Stimulated activated CD8-positive, alpha-beta memory T cell treated with anti-CD3 and anti-CD28 coated beads, Interleukin-2, amount 100 ng/mL, for 48 hours (primary cell): ENCODE measurements at regions not wholly inside any gene's neighbourhood (a gene's known extent, or its start where the extent isn't known, plus 50 kb on each side); places are given as distances from the start of the nearest gene placed in this dataset.

ENCODE experiments used
- DNase-seq, 2 donors: peaks; one replicate each; pipeline ENCODE4 v3.0.0-alpha.2; 2020; ENCODE audit warnings: low read depth in 2 of 2

GRCh38 chr15:66929843-66930402 is 135.5 kb upstream of the SMAD3 start:
- no peak for DNase-seq

GRCh38 chr15:66931768-66932633 is 133.4 kb upstream of the SMAD3 start:
- DNase-seq = no peak

- DNase-seq = no peak
These were observed 132.8 kb upstream of the SMAD3 start for GRCh38 chr15:66932634-66933024.

DNA sequence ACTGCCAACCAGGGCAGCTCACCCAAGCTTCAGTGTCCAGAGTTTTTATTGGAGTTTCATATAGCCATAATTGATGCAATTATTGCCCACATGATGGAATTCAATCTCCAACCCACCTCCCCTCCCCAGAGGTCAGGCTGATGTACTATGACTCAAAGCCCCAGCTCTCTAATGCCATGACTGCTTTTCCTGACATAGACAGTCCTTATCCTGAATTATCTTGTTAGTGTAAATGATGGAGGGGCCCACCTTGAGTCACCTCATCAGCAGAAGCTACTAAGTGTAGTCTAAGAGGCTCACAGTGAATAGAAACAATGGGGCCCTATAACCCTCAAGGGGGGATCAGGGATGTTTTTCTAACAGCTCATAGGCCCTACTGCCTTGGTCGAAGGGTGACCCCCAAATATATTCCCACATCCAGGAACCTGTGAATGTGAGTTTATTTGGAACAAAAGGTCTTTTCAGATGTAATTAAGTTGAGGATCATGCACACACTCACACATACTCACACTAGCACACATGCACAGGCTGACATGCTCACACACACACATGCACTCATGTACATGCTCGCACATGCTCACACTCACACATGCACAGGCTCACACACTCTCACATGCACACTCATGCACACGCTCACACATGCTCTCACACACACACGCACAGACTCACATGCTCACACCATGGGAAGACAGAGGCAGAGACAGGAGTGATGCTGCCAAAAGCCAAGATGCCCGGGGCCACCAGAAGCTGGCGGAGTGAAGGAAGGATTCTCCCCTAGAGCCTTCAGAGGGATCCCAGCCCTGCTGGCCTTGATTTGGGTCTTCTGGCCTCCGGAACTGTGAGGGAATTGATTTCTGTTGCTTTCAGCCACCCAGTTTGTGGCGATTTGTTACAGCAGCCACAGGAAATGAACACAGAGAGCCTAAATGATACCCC is 131.2 kb upstream of the SMAD3 start:
- no peak for DNase-seq

DNA sequence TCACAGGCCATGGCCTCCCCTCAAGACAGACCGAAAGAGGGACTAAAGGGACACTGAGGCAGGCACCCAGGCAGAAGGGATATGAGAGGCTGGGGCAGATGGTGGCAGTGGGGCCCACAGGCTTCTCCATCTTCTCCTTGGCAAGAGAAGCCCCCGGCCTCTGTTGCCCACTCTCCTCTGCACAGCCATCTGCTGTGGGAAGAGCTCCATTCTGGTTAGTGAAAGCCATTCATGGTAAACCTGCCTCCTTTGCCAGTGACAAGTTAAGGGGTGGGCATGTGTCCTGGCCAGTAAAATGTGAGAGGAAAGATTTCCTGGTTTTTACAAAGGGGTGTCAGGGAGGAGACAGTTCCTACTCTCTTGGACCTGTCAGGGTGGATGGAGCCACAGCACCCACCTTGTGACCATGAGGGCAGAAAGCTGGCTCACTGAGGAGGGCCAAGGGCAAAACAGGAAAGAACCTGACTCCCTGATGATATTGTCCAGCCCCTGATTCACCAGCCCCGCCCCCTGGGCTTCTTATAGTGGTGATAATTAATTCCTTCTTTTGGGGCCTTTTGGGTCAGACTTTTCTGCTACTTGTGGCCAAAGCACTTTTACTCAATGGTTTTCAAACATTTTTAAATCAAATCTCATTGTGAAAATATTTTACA is 130.4 kb upstream of the SMAD3 start:
- DNase-seq = no peak

GRCh38 chr15:66935688-66936087 is 129.7 kb upstream of the SMAD3 start:
- no peak for DNase-seq

GRCh38 chr15:66936109-66936860 is 129.1 kb upstream of the SMAD3 start:
- DNase-seq = no peak

DNA sequence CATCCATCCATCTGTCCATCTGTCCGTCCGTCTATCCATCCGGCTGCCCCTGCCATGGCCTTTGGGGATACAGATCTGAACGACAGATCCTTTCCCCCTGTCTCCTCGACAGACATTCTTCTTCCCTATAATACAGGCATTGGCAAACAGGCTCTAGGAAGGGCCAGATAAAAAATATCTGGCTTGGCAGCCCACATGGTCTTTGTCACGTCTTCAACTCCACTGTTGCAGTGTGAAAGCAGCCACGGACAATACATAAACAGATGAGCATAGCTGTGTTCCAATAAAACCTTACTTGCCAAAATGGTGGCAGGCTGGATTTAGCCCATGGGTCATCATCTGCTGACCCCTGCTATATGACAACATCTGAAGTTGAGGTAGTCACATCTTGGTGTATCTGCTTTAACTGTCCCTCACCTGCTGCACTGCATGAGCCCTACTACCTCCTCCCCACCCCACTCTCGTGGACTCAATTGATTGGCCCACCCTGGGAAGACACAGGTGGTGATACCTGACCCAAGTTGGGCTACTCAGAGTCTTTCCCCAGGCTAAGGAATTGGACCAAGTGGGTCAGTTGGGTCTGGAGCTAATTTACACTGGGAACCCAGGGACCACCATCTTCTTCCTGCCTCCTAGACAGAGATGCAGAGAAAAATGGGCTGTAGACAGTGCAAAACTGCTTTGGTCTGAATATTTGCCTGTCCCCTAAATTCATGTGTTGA is 128.4 kb upstream of the SMAD3 start:
- no peak for DNase-seq

GRCh38 chr15:66937588-66937987 is 127.8 kb upstream of the SMAD3 start:
- no peak for DNase-seq

DNA sequence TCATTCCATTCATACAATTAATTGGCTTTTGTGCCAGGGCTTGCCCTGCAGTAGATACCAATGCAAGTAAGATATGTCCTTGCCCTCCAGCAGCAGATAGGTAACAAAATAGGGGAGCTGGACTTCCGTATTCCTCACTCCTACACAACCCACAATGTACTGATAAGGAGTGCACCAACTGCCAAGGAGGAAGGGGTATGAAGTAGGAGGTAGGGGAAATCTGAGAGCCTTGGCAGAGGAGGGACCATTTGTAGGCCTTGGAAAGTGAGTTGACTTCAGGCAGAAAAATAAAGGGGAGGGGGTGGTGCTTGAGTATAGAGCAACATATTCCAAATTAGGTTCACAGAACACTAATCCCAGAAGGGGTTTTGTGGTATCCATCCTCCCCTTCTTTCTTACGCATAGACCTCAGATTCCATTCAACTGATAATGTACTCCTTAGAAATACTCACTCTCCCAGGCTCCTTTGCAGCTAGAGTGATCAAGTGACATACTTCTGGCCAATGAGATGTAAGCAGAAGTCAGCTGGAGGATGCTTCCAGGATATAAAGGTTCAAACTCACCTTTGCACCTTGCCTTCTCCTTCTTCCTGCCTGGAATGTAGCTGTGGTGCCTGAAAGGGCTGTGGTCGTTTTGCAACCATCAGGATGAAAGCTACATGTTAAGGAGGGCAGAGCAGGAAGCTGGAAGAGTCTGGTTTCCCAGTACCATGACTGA is 127.1 kb upstream of the SMAD3 start:
- no peak for DNase-seq

GRCh38 chr15:66939016-66939415 is 126.4 kb upstream of the SMAD3 start:
- no peak for DNase-seq

- no peak for DNase-seq
These were observed 125.9 kb upstream of the SMAD3 start for GRCh38 chr15:66939451-66940023.

DNA sequence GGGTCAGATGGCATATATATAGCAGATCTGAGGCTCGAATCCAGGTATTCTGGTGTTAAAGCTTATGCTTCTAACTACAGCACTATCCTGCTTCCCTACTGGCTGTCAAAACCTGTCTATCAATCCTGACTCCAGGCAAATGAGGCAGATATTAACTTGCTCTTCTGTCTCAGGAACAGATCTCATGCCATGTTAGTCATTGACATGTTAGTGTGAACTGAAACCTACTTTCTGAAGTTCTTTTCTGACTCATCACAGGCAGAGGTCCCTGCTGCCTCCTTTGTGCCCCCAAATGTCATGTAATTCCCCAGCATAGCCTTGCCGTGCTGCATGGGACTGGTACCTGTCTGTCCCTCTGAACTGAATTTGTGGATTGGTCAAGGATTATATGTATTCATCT is 125.0 kb upstream of the SMAD3 start:
- no peak for DNase-seq

DNA sequence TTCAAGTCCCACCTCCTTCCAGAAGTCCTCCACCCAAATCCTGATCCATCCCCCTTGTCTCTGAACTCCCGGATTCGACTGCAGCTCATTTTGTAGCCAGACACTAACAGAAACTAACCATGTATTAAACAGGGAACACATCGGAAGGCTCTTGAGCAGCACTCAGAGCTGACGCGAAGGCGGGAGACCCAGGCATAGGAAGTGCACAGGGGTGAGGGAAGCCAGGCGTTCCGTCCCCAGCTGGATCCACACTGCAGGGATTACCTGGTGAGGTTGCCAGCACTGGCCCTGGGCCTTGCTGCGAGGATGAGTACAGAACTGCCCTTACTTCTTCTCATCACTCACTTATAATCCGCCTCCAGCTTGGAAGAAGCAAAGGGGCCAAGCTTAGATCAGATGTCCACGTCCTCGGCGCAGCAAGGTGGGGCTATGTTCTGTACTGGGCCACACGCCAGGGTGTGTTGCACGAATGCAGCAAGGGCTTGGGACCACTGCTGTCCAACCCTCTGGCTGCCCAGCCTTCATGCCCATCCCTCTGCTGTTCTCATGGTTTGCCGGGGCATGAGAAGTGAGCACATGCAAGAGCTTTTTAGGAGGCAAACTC is 124.2 kb upstream of the SMAD3 start:
- no peak for DNase-seq

GRCh38 chr15:66941791-66942190 is 123.6 kb upstream of the SMAD3 start:
- no peak for DNase-seq

DNA sequence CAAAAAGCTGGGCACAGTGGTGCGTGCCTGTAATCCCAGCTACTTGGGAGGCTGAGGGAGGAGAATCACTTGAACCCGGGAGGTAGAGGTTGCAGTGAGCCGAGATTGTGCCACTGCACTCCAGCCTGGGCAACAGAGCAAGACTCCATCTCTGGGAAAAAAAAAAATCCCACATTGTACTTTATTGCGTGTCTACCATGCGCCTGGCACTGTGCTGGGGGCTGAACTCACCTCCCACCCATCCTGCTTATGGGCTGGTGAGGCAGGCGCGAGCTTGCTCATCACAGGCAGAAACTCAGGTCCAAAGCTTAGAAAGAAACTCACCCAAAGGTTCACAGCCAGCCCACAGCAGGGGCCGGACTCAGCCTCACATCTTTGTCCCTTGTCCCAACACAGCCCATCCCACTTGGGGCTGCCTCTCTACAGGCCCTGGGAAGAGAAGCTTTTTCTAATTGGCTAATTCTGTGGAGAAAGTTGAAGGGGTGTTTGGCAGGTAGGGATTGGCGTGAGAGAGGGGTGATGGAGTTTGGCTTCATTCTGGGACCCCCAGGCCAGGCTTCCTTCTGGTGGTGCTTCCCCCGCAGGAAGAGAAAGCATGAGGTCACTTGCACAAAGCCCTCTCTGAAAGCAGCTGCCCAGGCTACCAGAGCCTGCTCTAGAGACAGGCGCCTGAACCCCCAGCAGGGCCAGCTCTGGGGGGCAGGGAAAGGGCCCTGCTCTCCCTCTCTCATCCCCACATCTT is 122.6 kb upstream of the SMAD3 start:
- DNase-seq = no peak

DNA sequence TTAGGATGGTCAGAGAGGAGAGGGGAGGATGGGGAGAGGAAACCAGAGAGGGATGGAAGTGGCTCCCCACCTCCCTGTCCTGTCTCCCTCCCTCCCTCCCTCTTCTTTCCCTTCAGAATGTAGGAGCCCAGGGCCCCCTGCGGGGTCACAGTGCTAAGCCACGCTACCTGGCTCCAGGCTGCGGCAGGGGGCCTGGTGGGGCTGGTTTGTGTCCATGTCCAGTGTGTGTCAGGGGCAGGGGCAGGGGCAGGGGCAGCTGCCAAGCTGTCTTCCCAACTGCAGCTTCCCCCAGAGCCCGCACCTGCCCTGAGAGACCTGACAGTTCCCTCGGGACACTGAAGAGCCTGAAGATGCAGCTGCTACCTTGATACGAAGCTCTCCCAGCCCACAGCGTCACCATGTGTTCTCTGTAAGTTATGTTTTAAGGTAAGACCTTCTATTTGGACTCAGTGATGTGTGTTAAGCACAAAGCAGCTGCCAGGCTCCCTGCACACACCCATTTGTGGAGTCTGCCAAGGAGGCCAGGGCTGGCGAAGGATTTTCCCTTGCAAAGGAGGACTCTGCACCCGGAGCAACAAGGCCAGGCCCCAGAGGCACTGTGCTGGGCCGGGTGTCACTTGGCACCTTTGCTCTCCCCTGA is 121.8 kb upstream of the SMAD3 start:
- DNase-seq = no peak

DNA sequence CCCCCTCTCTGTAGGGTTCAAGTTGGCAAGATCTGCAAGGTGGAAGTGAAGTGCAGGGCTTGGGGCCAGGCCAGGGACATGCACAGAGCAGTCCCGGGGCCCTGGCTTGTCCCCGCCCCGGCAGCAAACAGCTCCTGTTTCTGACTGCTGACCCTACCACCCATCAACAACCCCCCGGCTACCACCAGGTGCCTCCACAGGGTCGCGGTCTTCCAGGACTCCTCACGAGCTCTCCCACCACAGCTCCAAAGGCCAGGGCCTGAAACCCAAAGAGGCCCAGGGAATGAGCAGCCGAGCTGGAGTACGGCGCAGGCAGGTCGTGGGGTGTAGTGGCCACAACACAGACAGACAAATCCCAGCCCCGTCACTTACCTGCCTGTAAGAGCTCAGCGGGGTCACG is 121.3 kb upstream of the SMAD3 start:
- DNase-seq = no peak
